ENCODE measurements at regions not wholly inside any gene's neighbourhood (a gene's known extent, or its start where the extent isn't known, plus 50 kb on each side); places are given as distances from the start of the nearest gene placed in this dataset.
"Not testable (repeated sequence)": the region's sequence is repeated elsewhere in the genome, so short reads cannot be mapped to it uniquely, and the experiment has no call there.

GRCh38 chr15:94858011-94858410 lies 626.6 kb downstream of the MCTP2 start:
- TF ChIP-seq CTCF (IDR thresholded peaks at IDR 0.05) = no peak
- intact Hi-C loops (cut with DNase I) = no loop called here

GRCh38 chr15:94858449-94858848 lies 627.1 kb downstream of the MCTP2 start:
- DNase-seq = no peak
- Histone ChIP-seq H3K4me3 (no peak overlapping the region), H3K9me3 (no peaks in the 10 kb centered on the region), H3K36me3 (no peaks in the 10 kb centered on the region), H3K4me1 (no peaks in the 10 kb centered on the region), H3K27ac (no peak overlapping the region), H3K27me3 (no peaks in the 10 kb centered on the region)
- intact Hi-C loops (cut with DNase I) = no loop called here
- no peak for TF ChIP-seq CTCF (IDR thresholded peaks at IDR 0.05)
- ATAC-seq = no peak

More at GRCh38 chr15:94858011-94858410, 626.6 kb downstream of the MCTP2 start:
- Histone ChIP-seq H3K4me1 (no peaks in the 10 kb centered on the region), H3K36me3 (no peaks in the 10 kb centered on the region), H3K27ac (no peak overlapping the region), H3K9me3 (no peaks in the 10 kb centered on the region), H3K27me3 (no peaks in the 10 kb centered on the region), H3K4me3 (no peak overlapping the region)
- ATAC-seq = no peak
- DNase-seq = no peak

- no peaks in the 10 kb centered on the region for H3K4me1 ChIP-seq
- TF ChIP-seq CTCF (IDR thresholded peaks at IDR 0.05) = no peak
- no peak overlapping the region for H3K4me3 ChIP-seq
- no peaks in the 10 kb centered on the region for H3K36me3 ChIP-seq
- DNase-seq = no peak
- intact Hi-C loops (cut with DNase I) = no loop called here
- no peaks in the 10 kb centered on the region for H3K9me3 ChIP-seq
- no peak overlapping the region for H3K27ac ChIP-seq
- H3K27me3 ChIP-seq = no peaks in the 10 kb centered on the region
- no peak for ATAC-seq
Measured at GRCh38 chr15:94858920-94859319, 627.6 kb downstream of the MCTP2 start.

GRCh38 chr15:94864600-94864999 lies 633.2 kb downstream of the MCTP2 start:
- intact Hi-C loops (cut with DNase I) = no loop called here
- no peaks in the 10 kb centered on the region for H3K27me3 ChIP-seq
- DNase-seq (no peak), ATAC-seq (no peak)
- H3K4me3 ChIP-seq = no peak overlapping the region
- no peak for TF ChIP-seq CTCF (IDR thresholded peaks at IDR 0.05)
- H3K27ac ChIP-seq = no peak overlapping the region
- no peaks in the 10 kb centered on the region for H3K36me3 ChIP-seq
- H3K4me1 ChIP-seq = no peaks in the 10 kb centered on the region
- no peaks in the 10 kb centered on the region for H3K9me3 ChIP-seq

GRCh38 chr15:94868265-94868664 lies 636.9 kb downstream of the MCTP2 start:
- H3K27ac ChIP-seq; ATAC-seq; H3K27me3 ChIP-seq; H3K36me3 ChIP-seq; H3K4me3 ChIP-seq; DNase-seq; H3K4me1 ChIP-seq; intact Hi-C loops (cut with DNase I); H3K9me3 ChIP-seq: not testable (repeated sequence)

GRCh38 chr15:94875550-94875949 lies 644.2 kb downstream of the MCTP2 start:
- Histone ChIP-seq H3K4me1 (no peaks in the 10 kb centered on the region), H3K27ac (no peak overlapping the region), H3K4me3 (no peak overlapping the region), H3K9me3 (no peaks in the 10 kb centered on the region), H3K36me3 (no peaks in the 10 kb centered on the region), H3K27me3 (no peaks in the 10 kb centered on the region)
- intact Hi-C loops (cut with DNase I) = no loop called here
- no peak for TF ChIP-seq CTCF (IDR thresholded peaks at IDR 0.05)
- no peak for ATAC-seq
- DNase-seq = no peak
